GM21423 (cell line): ENCODE measurements at regions not wholly inside any gene's neighbourhood (a gene's known extent, or its start where the extent isn't known, plus 50 kb on each side); places are given as distances from the start of the nearest gene placed in this dataset.
"Not testable (repeated sequence)": the region's sequence is repeated elsewhere in the genome, so short reads cannot be mapped to it uniquely, and the experiment has no call there.

Experiments used
- ATAC-seq: cut with Tn5 transposase; IDR thresholded peaks from one replicate; pipeline ENCODE4 v1.9.1; 2021; ENCODE audit warnings: mild to moderate bottlenecking, moderate library complexity; ENCODE audit not compliant: unreplicated experiment

DNA sequence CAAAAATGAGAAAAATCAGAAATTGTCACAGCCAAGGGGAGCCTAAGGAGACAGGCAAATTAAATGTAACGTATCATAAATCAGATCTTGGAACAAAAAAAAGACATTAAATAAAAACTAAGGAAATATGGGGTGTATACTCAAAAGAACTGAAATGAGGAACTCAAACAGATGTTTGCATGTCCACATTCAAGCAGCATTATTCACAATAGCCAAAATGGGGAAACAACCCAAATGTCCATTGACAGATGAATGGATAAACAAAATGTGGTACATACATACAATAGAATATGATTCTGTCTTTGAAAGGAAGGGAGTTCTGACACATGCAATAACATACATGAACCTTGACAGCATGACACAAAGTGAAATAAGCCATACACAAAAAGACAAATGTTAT, 155.8 kb upstream of the KLF7 start:
- no peak for ATAC-seq

DNA sequence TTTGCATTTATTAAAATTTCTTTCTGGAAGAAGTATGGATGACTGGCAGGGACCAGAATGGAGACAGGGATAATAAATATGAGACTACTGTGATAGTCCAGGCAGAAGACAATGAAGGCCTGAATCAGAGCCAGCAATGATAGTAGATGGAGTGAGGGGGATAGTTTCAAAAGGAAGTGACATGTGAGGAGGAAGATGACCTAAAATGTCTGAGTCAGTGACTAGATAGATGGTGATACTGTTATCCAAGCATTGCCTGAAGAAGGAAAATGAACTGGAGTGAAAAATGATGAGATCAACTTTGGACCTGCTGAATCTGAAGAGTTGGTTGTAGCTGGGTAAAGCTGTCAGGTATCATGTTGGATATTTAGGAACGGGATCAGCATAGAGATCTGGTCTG, 158.3 kb upstream of the KLF7 start:
- no peak for ATAC-seq

DNA sequence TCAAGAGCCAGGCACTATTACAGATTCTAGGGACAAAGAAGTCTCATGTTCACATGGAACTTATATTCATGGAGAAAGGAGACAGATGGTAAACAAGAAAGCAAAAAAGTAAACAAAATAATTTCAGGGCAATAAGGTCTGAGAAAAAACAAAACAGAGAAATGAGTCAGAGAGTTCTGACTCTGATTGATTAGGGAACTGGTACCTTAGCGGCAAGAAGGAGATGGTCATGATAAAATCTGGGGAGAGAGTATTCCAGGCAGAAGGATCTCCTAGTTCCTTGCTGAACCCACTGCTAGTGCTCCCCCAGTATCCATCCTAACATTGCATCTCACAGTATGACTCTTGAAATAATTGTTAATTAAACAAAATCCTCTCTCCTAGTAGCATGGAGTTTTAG, 161.8 kb upstream of the KLF7 start:
- ATAC-seq = no peak

DNA sequence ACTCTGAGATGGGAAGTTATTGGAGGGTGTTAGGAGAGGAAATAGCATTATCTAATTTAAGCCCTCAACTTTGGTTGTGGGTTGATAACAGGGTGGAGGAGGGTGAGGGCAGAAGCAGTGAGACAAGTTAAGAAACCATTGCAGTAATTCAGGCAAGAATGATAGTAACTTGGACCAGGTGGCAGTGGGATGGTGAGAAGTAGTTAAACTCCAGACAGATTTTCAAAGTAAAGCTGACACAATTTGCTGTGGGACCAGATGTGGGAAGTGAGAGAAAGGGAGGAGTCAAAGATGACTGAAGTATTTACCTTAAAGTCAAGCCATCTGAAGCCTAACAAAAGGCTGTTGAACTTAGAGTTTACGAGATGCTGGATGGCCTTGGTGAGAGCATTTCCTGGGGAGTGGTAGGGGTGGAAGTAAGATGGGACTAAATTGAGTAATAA, 163.2 kb upstream of the KLF7 start:
- peak; percentile 43 for ATAC-seq

DNA sequence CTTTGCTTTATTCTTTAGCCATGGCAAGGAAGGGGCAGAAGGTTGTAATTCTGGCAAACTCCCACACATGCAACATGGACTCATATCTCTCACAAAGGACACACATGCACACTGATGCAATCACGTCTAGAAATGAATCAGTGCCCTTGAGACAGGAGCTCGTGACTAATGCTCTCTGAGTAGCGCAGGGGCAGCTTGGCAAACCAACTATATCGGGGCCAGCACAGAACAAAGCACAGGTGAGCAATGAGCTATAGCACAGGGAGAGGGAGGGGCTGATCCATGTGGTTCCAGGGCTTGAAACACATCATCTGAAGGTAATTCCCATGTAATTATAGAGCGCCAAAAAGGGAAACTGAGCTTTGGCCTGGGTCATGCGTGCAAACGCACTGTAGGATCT, 165.2 kb upstream of the KLF7 start:
- peak; percentile 52 for ATAC-seq

DNA sequence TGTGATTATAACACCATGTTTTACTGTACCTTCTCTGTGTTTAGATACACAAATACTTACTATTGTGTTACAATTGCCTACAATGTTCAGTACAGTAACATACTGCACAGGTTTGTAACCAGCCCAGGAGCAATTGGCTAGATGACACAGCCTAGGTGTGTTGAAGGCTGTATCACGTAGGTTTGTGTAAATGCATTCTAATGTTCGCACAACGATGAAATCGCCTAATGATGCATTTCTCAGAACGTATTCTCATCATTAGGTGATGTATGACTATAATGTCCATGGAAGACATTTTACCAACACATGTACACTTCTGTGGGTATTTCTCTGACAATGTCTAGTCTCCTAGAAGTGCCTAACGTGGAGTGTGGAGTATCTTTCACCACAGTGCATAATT, 165.9 kb upstream of the KLF7 start:
- no peak for ATAC-seq

DNA sequence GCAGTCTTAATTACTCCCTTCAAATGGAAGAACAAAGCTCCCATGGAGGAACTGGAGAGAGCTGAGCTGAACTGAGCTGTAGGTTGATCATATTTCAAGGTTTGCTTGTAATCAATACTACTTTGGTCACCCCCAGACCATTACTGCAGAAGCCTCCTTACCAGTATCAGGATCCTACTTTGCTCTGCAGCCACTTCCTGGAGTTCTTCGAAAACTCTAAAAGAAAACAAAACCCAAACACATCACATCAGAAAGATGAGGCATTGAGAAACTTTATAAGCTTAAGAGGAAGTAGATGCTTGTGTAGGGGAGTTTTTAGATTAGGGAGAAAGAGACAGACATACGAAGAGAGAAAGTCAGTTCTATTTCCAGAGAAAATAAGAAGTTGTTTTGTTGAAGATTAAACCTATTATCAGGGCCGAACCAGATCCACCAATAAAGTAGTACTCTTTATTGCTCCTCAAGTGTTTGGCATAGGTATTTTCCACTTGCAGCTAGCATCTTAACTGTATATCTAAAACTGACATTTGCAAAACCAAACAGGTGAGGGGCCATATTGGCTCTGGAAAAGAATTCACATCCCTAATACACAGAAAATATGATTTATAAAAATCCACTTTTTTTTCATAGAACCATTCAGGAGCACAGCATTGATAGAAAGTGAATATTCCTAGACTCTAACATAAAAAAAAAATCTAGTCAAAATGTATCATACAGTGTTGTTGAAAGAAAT, 166.9 kb upstream of the KLF7 start:
- ATAC-seq = peak; percentile 25

DNA sequence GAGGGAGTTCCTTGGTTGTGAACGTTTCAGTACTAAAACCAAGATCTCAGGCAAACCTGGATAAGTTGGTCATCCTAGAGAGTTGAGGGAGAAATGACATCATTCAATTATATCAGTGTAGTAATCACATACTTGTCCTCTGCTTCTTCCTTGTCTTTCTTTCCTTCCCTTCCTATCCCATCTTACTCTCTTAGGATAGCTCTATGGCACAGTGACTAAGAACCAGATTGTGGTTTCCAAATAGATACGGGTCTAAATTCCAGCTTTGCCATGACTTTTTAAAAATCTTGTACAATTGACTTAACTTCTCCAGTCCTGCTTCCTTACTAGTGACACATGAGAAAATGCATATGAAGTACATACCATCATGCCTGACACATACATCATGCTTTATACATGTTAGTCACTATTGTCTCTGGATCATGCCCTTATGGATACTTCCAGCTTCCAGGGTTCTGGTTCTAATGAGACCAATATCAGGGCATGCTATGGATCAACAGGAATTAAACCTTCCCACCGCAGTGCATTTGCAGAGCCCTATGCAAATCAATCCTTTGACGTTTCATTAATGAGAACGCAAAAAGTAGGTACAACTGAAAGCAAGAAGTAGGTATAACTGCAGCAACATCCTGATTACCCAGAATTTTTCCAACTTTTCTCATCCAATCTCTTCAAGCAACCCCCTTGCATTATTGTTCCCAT, 168.0 kb upstream of the KLF7 start:
- ATAC-seq = no peak

DNA sequence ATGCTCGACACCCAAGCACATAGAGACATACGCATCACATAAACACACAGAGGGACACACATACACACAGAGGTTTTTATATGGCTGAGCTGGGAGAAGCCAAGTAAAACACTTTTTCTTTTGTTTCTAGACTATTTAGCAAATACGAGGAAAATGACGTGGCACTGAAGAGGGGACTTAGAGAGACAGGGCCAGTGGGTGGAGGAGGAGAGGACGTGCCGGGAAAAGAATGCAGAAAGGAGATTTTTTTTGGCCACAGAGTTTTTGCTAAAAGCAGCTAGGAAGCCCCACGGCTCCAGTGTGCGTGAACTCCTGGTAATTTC, 168.5 kb upstream of the KLF7 start:
- ATAC-seq = no peak

DNA sequence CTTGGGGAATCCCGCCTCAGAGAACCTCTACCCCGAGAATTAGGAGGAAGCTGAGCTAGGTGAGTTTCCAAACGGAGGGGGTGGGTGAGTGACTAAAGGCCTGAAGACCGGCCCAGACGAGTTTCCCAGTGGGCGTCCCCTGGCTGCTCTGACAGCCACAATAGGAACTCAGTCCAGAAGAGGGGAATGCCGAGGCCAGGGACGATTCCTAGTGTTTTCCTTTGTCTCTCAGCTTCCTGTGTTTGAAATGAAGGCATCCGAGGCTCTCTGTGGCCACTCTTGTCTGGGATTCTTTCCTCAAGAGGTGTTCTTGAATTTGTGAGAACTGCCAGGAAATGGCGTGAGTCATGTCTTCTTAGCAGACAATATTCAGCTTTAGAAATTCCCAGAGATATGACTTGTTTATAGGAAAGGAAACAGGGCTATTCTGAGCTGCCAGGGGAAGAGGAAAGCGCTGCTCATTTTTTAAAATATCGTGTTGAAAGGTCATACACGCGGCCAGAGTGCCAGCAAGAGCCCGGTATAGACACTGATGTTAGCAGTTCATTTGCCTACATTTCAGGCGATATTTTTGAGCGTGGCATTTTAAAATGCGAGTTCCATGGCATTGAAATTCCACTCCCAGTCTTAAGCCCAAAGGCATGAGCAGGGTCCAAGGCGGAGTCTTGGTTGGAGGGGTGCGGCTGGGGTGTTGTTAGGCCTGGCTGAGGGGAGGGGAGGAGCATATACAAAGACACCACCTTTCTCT, 169.1 kb upstream of the KLF7 start:
- ATAC-seq = peak; percentile 32

DNA sequence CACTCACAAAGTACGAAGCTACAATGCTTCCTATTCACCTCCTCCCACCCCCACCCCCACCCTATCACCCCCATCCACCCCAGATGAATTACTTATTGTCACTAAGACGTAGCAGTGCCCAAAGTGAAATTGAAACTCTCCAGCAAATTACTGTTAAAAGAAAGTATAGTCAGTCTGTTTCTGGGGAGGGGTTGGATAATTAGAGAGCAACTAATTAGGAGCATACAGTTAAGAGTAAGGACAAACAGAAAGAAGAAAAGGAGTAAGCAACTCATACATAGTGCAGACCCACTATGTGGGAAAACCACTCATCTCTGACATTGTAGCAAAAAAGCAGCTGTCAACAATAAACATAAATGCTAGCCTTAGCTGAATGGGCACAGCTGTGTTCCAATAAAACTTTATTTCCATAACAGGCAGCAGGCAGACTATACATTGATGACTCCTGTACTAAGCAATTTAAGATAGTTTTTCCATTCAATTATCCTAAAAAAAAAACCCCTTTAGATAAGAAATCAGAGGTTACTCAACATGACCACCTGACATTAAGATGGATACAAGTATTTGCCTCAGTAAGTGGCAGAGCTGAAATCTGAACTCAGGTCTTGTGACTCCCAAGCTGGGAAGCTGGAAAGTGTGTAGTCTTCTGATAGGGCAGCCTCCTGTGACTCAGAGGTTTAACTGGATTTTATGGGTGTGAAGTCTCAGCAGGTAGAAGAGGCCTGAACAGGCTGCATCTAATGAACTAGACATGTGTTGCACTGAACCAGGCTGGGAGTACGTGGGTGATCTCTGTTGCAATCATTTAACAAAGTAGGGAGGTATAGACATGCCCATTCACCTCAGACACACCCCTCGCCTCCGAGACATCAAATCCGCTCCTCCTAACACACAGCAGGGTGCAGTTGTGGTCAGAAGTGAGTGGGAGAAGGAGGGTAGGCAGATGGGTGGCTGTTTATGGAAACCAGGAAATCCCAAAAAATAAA, 171.8 kb upstream of the KLF7 start:
- peak; percentile 45 for ATAC-seq

DNA sequence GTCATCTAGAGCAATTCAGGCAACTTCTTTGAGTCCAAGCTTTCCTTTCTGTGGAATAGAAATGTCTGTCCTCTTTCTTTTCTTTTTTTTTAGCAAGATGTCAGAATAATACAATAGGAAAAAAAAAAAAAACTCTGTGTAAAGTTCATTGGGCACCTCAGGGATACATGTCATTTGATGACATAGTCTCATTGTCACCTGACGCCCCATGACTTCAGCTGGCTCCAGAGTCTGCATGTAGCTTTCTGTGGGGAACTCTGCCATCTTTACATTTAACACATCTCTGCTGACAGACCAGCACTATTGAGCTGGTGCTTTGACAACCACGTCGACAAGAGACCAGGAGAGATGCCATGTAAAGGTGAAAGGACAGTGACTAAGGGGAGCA, 172.5 kb upstream of the KLF7 start:
- ATAC-seq = no peak

DNA sequence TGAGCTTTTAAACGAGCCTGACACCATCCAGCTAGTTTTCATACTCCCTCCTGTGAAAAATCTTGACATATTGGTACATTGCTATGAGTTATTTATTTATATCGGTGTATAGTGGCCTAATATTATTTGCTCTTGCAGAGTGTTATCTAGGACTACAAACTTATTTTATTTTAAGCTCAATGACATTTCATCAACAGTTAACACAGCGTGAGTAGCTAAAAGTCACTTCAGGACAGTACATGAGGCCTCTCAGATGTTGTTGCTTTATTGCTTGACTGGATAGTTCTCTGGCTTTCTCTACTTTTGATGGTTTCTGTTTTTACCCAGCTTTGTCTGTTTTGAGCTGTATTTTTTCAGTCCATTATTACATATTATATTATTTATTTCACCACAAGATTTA, 172.9 kb upstream of the KLF7 start:
- no peak for ATAC-seq

DNA sequence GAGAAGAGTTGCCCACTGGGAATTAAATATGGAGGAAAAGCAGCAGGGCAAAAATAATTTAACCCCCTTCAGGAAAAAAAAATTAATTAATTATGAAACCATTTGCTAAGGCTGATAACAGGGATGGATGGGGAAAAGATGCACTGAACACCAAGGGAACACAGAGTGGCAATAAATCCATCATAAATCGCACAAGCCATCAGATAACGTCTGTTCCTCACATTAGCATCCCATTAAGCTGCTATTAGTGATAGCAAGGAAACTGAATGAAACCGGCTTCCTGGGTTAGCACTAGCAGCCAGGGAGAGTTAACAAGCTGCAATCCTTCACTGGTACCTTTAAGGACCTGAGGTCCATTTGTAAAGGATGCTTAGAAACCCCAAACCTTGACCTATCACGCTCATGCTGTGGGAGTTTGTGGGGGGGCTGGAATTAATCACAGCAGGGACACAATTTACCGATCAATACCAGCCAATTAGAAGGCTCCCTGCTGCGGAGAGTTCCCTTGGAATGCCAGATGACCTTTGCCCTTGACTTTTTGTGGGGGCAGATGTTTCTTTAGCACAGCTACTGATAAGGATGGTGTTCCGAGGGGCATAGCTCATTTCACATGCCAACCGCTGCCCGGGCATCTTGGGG, 175.5 kb upstream of the KLF7 start:
- no peak for ATAC-seq

DNA sequence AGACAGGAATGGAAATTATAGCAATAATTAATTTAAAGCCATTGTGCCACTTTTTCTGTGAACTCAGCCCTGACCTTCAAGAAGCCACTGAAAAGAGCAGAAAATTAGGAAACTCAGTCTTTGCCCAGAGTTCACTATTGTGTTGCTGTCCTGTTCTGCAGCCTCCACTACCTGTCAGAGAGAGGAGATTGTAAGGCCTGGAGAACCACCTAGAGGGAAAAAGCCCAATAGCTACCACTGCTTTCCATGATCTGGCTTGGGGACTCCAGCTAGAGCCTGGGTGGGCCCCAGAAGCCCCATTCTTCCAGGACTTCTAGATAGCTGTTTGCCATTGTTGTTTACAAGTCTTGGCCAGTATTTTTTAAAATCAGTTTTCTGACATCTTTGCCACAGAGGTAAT, 176.1 kb upstream of the KLF7 start:
- ATAC-seq = no peak

DNA sequence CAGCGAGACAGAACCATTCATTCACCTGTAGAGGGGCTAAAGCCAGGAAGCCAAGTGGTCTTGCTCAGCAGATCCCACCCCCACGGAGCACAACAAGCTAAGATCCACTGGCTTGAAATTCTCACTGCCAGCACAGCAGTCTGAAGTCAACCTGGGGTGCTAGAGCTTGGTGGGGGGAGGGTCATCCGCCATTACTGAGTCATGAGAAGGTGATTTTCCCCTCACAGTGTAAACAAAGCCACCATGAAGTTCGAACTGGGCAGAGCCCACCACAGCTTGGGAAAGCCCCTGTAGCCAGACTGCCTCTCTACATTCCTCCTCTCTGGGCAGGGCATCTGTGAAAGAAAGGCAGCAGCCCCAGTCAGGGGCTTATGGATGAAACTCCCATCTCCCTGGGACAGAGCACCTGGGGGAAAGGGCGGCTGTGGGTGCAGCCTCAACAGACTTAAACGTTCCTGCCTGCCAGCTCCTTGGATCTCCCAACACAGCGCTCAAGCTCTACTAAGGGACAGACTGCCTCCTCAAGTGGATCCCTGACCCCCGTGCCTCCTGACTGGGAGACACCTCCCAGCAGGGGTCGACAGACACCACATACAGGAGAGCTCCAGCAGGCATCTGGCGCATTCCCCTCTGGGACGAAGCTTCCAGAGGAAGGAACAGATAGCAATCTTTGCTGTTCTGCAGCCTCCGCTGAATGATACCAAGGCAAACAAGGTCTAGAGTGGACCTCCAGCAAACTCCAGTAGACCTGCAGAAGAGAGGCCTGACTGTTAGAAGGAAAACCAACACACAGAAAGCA, 179.0 kb upstream of the KLF7 start:
- ATAC-seq = not testable (repeated sequence)

DNA sequence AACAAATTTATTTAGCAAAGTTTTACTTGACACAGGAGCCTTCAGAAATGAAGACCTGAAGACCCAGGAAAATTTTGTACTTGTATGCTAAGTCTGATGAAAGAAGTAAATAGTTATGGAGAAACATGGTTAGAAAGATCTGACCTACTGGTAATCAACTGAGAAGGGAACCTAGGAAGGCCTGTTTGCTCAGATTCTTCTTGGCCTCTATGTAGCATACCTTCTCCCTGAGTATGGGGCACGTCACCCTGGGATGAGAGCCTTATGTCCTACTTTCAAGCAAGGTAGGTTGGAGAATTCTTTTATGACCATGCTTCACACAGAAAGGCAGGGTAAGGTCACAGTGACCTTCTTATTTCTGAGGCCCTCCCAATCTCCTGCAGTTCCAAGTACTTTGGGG, 178.6 kb upstream of the CREB1 start:
- ATAC-seq = no peak

DNA sequence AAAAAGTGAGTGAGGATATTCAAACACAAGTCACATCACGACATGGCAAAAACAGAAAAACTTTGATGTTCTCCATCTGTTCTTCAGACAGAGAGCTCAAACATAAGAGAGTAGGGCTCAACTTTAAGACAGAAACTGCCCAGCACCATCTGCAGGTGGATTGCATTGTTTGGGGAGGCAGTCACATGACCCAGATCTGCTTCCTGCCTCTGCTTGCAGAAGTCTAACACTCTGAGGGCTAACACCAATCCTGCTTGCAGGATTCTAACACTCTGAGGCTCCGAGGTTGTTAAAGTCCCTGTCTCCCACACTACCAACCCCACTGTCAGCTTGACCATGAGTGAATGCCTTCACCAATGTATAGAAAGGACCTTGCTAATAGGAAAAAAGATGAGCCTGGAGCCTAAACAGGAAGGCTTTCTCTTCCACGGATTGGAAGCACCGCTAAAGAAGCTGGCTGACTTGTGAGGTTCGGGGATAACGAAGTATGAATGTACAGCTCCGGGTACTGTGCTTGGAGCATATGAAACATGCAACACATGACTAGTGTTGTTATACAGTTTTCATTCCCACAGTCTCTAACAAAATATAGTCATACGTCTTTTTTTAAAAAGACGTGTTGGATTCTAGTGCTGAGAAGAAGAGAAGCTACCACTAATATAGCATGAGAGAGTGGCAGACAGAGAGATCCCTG, 176.6 kb upstream of the CREB1 start:
- peak; percentile 89 for ATAC-seq

DNA sequence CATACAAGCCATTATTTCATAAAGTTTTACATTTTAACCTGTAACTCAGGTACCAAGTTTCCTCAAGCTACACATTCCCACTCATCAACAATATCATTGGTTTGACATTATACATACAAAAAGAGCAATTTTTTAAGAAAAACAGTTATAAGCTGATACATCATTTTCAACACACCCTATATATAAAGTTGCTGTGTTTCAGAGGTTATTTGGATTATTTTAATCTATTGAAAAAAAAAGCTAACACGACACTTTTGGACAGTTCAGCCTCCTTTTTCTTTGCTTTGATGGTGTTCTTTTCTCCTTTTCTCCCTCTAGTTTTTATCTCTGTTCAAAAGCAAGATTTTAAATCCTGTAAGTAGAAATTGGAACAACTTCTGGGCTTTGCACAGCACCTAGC, 175.9 kb upstream of the CREB1 start:
- ATAC-seq = no peak
